ENCODE measurements at regions not wholly inside any gene's neighbourhood (a gene's known extent, or its start where the extent isn't known, plus 50 kb on each side); places are given as distances from the start of the nearest gene placed in this dataset.

GRCh38 chr12:123100882-123101281 is 50.0 kb downstream of the PITPNM2 start:
- no peak for DNase-seq

GRCh38 chr12:123100450-123100849 is 50.4 kb downstream of the PITPNM2 start:
- DNase-seq: no peak

- DNase-seq: no peak
Measured at GRCh38 chr12:123099560-123100192, 51.2 kb downstream of the PITPNM2 start.

GRCh38 chr12:123098780-123099179 is 52.1 kb downstream of the PITPNM2 start:
- DNase-seq: no peak

GRCh38 chr12:123097561-123098084 is 53.3 kb downstream of the PITPNM2 start:
- DNase-seq: peak; percentile 70

- DNase-seq: no peak
Measured at GRCh38 chr12:123096741-123097140, 54.1 kb downstream of the PITPNM2 start.

GRCh38 chr12:123096182-123096581 is 54.7 kb downstream of the PITPNM2 start:
- DNase-seq: no peak

- no peak for DNase-seq
Measured at GRCh38 chr12:123095078-123095881, 55.6 kb downstream of the PITPNM2 start.

GRCh38 chr12:123094349-123095077 is 56.4 kb downstream of the PITPNM2 start:
- no peak for DNase-seq

GRCh38 chr12:123092866-123093265 is 58.0 kb downstream of the PITPNM2 start:
- no peak for DNase-seq

- DNase-seq: no peak
Measured at GRCh38 chr12:123091230-123092150, 59.4 kb downstream of the PITPNM2 start.

GRCh38 chr12:123089631-123090353 is 61.1 kb downstream of the PITPNM2 start:
- no peak for DNase-seq

- no peak for DNase-seq
Measured at GRCh38 chr12:123089140-123089539, 61.8 kb downstream of the PITPNM2 start.

- DNase-seq: no peak
Measured at GRCh38 chr12:123085730-123086487, 65.0 kb downstream of the PITPNM2 start.

- no peak for DNase-seq
Measured at GRCh38 chr12:123085066-123085465, 65.8 kb downstream of the PITPNM2 start.

GRCh38 chr12:123083661-123084571 is 67.0 kb downstream of the PITPNM2 start:
- DNase-seq: no peak

- no peak for DNase-seq
Measured at GRCh38 chr12:123080634-123081033, 70.3 kb downstream of the PITPNM2 start.

- no peak for DNase-seq
Measured at GRCh38 chr12:123078531-123079155, 72.2 kb downstream of the PITPNM2 start.

- DNase-seq: peak; percentile 82
Measured at GRCh38 chr12:123078120-123078465, 72.8 kb downstream of the PITPNM2 start.

All from retina (tissue), 1 donor.